WTC11 (cell line): ENCODE measurements at regions not wholly inside any gene's neighbourhood (a gene's known extent, or its start where the extent isn't known, plus 50 kb on each side); places are given as distances from the start of the nearest gene placed in this dataset.

Experiments
- CTCF ChIP-seq: fragments of 200-600 bp; IDR thresholded peaks from 2 replicates; pipeline ENCODE4 v1.8.0; 2022; ENCODE audit warnings: antibody characterized with exemption
- E2F1 ChIP-seq: sonication (generic); formaldehyde crosslinking; IDR thresholded peaks from 2 replicates; pipeline ENCODE4 v1.8.0; 2022; ENCODE audit warnings: mild to moderate bottlenecking, missing genetic modification reagents
- GABPB1 ChIP-seq: sonication (generic); formaldehyde crosslinking; IDR thresholded peaks from 2 replicates; pipeline ENCODE4 v1.8.1; 2023; ENCODE audit warnings: mild to moderate bottlenecking, missing genetic modification reagents
- MAX ChIP-seq: sonication (generic); formaldehyde crosslinking; IDR thresholded peaks from 2 replicates; pipeline ENCODE4 v1.8.0; 2022; ENCODE audit warnings: mild to moderate bottlenecking, missing genetic modification reagents
- MXD4 ChIP-seq: fragments of 250-450 bp; sonication (Bioruptor Pico); IDR thresholded peaks from 2 replicates; pipeline ENCODE4 v1.8.0; 2021; ENCODE audit warnings: mild to moderate bottlenecking, moderate library complexity, borderline replicate concordance
- NR3C1 ChIP-seq: sonication (generic); formaldehyde crosslinking; conservative IDR thresholded peaks from 2 replicates; pipeline ENCODE4 v1.8.1; 2023; ENCODE audit warnings: low read depth, mild to moderate bottlenecking, missing genetic modification reagents
- STAT6 ChIP-seq: sonication (generic); formaldehyde crosslinking; conservative IDR thresholded peaks from 2 replicates; pipeline ENCODE4 v1.8.1; 2023; ENCODE audit warnings: mild to moderate bottlenecking, low read depth, missing genetic modification reagents, moderate library complexity
- TP53 ChIP-seq: sonication (generic); formaldehyde crosslinking; IDR thresholded peaks from 2 replicates; pipeline ENCODE4 v1.8.1; 2023; ENCODE audit warnings: mild to moderate bottlenecking, missing genetic modification reagents
- ZNF263 ChIP-seq: sonication (generic); formaldehyde crosslinking; IDR thresholded peaks from 2 replicates; pipeline ENCODE4 v1.8.1; 2022; ENCODE audit warnings: low read depth, mild to moderate bottlenecking, moderate library complexity, missing genetic modification reagents

GRCh38 chr9:23306731-23307130, 519.3 kb downstream of the ELAVL2 start:
- TF ChIP-seq CTCF (no peak), MAX (no peak), E2F1 (CRISPR knock-in tag) (no peak), GABPB1 (CRISPR knock-in tag) (no peak), TP53 (CRISPR knock-in tag) (no peak), STAT6 (CRISPR knock-in tag) (no peak), NR3C1 (no peak), MXD4 (CRISPR knock-in tag) (no peak), ZNF263 (CRISPR knock-in tag) (no peak)
